HG02973 (cell line): ENCODE measurements at regions not wholly inside any gene's neighbourhood (a gene's known extent, or its start where the extent isn't known, plus 50 kb on each side); places are given as distances from the start of the nearest gene placed in this dataset.

Source experiments
- ATAC-seq: cut with Tn5 transposase; IDR thresholded peaks from one replicate; pipeline ENCODE4 v1.9.1; 2021; ENCODE audit warnings: moderate library complexity; ENCODE audit not compliant: unreplicated experiment

- no peak for ATAC-seq
Measured at GRCh38 chr11:127381247-127381646, 380.7 kb upstream of the KIRREL3 start.

GRCh38 chr11:127379686-127380085, 379.1 kb upstream of the KIRREL3 start:
- ATAC-seq: no peak

- no peak for ATAC-seq
Measured at GRCh38 chr11:127376301-127376700, 375.7 kb upstream of the KIRREL3 start.

- no peak for ATAC-seq
Measured at GRCh38 chr11:127369356-127369755, 368.8 kb upstream of the KIRREL3 start.

GRCh38 chr11:127362754-127363308, 362.3 kb upstream of the KIRREL3 start:
- no peak for ATAC-seq

GRCh38 chr11:127358160-127358559, 357.6 kb upstream of the KIRREL3 start:
- no peak for ATAC-seq

- no peak for ATAC-seq
Measured at GRCh38 chr11:127350476-127350875, 349.9 kb upstream of the KIRREL3 start.

- no peak for ATAC-seq
Measured at GRCh38 chr11:127345819-127346459, 345.4 kb upstream of the KIRREL3 start.

GRCh38 chr11:127340438-127340837, 339.9 kb upstream of the KIRREL3 start:
- ATAC-seq: no peak

- no peak for ATAC-seq
Measured at GRCh38 chr11:127339376-127339775, 338.8 kb upstream of the KIRREL3 start.

GRCh38 chr11:127338380-127339259, 338.1 kb upstream of the KIRREL3 start:
- ATAC-seq: no peak

GRCh38 chr11:127334466-127334865, 333.9 kb upstream of the KIRREL3 start:
- ATAC-seq: no peak

GRCh38 chr11:127332896-127333295, 332.3 kb upstream of the KIRREL3 start:
- no peak for ATAC-seq

GRCh38 chr11:127330044-127330443, 329.5 kb upstream of the KIRREL3 start:
- no peak for ATAC-seq

GRCh38 chr11:127308291-127308690, 307.7 kb upstream of the KIRREL3 start:
- no peak for ATAC-seq

GRCh38 chr11:127307700-127308099, 307.1 kb upstream of the KIRREL3 start:
- ATAC-seq: no peak

GRCh38 chr11:127304634-127305033, 304.1 kb upstream of the KIRREL3 start:
- ATAC-seq: no peak

GRCh38 chr11:127288926-127289325, 288.4 kb upstream of the KIRREL3 start:
- ATAC-seq: no peak

- ATAC-seq: no peak
Measured at GRCh38 chr11:127281534-127281933, 281.0 kb upstream of the KIRREL3 start.

- no peak for ATAC-seq
Measured at GRCh38 chr11:127275774-127276173, 275.2 kb upstream of the KIRREL3 start.

GRCh38 chr11:127274328-127274676, 273.7 kb upstream of the KIRREL3 start:
- ATAC-seq: no peak
